ENCODE measurements at regions not wholly inside any gene's neighbourhood (a gene's known extent, or its start where the extent isn't known, plus 50 kb on each side); places are given as distances from the start of the nearest gene placed in this dataset.

DNA sequence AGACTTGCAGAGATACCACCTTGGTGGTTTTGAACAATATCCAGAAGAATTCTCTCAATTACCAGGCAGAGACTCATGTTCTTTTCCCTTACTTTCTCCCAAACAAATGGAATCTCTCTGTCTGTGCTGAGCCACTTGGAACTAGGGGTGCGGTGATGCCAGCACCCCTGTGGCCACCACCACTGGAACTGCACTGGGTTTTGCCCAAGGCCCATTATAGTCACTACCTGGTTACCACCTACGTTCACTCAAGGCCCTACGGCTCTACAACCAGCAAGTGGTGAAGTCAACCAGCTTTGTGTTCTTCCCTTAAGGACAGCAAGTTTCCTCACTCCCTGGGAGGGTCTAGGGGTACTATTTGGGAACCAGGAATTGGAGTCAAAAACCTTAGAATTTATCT lies 1183.7 kb downstream of the FSTL5 start:
- TF ChIP-seq, protein P1, sequence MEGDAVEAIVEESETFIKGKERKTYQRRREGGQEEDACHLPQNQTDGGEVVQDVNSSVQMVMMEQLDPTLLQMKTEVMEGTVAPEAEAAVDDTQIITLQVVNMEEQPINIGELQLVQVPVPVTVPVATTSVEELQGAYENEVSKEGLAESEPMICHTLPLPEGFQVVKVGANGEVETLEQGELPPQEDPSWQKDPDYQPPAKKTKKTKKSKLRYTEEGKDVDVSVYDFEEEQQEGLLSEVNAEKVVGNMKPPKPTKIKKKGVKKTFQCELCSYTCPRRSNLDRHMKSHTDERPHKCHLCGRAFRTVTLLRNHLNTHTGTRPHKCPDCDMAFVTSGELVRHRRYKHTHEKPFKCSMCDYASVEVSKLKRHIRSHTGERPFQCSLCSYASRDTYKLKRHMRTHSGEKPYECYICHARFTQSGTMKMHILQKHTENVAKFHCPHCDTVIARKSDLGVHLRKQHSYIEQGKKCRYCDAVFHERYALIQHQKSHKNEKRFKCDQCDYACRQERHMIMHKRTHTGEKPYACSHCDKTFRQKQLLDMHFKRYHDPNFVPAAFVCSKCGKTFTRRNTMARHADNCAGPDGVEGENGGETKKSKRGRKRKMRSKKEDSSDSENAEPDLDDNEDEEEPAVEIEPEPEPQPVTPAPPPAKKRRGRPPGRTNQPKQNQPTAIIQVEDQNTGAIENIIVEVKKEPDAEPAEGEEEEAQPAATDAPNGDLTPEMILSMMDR (IDR thresholded peaks at IDR 0.05; ENCODE audit: low read length), result no peak
- no peak for TF ChIP-seq EZH2 (optimal IDR thresholded peaks at IDR 0.05; ENCODE audit: low read depth, low read length)

Data from MM.1S (cell line).